ENCODE measurements at regions not wholly inside any gene's neighbourhood (a gene's known extent, or its start where the extent isn't known, plus 50 kb on each side); places are given as distances from the start of the nearest gene placed in this dataset.

DNA sequence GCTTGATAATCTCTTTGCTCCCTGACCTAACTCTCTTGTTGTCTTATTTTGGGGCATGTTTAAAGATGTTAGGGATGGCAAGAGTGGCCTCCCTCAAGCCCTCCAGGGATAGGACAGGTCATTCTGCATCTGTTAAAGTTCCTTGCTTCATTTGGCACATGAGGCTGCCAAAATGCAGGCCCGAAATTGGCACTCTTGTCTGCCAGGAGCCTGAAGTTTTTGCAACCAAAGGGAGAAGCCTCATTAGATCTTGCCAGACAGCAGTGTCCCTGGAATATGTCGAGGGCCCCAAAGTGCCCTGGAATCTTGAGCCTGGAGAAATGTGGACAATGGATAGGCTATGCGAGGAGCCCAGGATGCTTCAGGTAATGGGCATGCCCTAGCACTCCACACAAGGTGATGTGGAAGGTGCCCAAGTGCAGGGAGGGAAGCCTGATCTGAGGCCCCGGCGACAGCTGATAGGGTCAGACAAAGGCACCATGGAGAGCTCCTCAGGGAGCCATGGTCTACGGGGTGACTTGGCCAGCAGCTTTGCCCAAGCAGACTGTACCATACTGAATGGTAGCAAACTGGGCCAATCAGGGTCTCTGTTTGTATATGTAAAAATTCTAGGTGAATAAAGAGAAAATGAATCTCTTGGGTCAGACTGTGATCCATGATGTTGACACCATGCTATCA, 173.0 kb upstream of the WSCD2 start:
- TF ChIP-seq, protein P1, sequence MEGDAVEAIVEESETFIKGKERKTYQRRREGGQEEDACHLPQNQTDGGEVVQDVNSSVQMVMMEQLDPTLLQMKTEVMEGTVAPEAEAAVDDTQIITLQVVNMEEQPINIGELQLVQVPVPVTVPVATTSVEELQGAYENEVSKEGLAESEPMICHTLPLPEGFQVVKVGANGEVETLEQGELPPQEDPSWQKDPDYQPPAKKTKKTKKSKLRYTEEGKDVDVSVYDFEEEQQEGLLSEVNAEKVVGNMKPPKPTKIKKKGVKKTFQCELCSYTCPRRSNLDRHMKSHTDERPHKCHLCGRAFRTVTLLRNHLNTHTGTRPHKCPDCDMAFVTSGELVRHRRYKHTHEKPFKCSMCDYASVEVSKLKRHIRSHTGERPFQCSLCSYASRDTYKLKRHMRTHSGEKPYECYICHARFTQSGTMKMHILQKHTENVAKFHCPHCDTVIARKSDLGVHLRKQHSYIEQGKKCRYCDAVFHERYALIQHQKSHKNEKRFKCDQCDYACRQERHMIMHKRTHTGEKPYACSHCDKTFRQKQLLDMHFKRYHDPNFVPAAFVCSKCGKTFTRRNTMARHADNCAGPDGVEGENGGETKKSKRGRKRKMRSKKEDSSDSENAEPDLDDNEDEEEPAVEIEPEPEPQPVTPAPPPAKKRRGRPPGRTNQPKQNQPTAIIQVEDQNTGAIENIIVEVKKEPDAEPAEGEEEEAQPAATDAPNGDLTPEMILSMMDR (IDR thresholded peaks at IDR 0.05) = no peak
- TF ChIP-seq POLR2A (IDR thresholded peaks at IDR 0.05) = no peak
- no peak for TF ChIP-seq EP300 (IDR thresholded peaks at IDR 0.05)
